Colonic mucosa (tissue), 4 donors: ENCODE measurements at regions not wholly inside any gene's neighbourhood (a gene's known extent, or its start where the extent isn't known, plus 50 kb on each side); places are given as distances from the start of the nearest gene placed in this dataset.

ENCODE experiments used
- DNase-seq: peaks from one replicate; pipeline ENCODE4 v3.0.0-alpha.2; 2020
- H3K27ac ChIP-seq: fragments of 200-600 bp; one replicate; pipeline ENCODE4 v1.8.0; 2021
- H3K27me3 ChIP-seq: fragments of 200-600 bp; one replicate; pipeline ENCODE4 v1.8.0; 2021
- H3K36me3 ChIP-seq: fragments of 200-600 bp; one replicate; pipeline ENCODE4 v1.8.0; 2021
- H3K4me1 ChIP-seq: fragments of 200-600 bp; one replicate; pipeline ENCODE4 v1.8.0; 2021; ENCODE audit warnings: mild to moderate bottlenecking
- H3K4me3 ChIP-seq: fragments of 200-600 bp; one replicate; pipeline ENCODE4 v1.8.0; 2021
- H3K9ac ChIP-seq, 2 donors: one replicate each; pipeline ENCODE4 v1.7.0; 2013; ENCODE audit warnings: control low read depth in 2 of 2, low read depth in 2 of 2, low read length in 2 of 2
- H3K9me3 ChIP-seq: fragments of 200-600 bp; one replicate; pipeline ENCODE4 v1.8.0; 2021
- intact Hi-C: fragments of 100-400 bp; cut with DNase I; formaldehyde crosslinking; loops from one replicate; pipeline ENCODE4 v1.14.1; 2022
- TF ChIP-seq, protein P1 (sequence below): fragments of 200-600 bp; IDR thresholded peaks from one replicate; pipeline ENCODE4 v1.8.0; 2022; ENCODE audit warnings: antibody characterized with exemption, mild to moderate bottlenecking
- donor health status: healthy.
- donor health status: DM: no; HTN: no; CAD: no.
- donor health status: DM: no; HTN: no; CAD: no.

DNA sequence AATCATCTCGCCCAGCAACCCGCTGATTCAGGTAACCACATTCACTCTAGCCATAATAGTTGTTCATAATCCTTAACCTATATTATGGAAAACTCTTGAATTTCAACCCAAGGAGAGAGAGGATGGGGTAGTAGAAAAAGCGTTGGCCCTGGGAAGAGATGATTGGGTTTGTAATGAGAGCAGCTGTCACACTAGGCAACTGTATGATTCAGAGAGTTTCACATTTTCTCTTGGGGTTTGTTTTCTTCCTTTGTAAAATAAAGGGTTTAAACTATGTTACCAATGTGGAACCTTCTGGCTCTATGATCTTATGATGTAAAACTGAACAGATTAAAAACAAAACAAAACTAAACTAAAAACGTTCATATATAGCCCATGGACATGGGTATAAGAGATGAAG lies 705.2 kb upstream of the IGFBP3 start:
- no peaks in the 10 kb centered on the region for H3K36me3 ChIP-seq
- intact Hi-C loops = no loop called here
- no peak for DNase-seq
- H3K9ac ChIP-seq = no peak overlapping the region
- H3K4me3 ChIP-seq = no peak overlapping the region
- no peaks in the 10 kb centered on the region for H3K27me3 ChIP-seq
- no peak overlapping the region for H3K27ac ChIP-seq
- TF ChIP-seq, protein P1, sequence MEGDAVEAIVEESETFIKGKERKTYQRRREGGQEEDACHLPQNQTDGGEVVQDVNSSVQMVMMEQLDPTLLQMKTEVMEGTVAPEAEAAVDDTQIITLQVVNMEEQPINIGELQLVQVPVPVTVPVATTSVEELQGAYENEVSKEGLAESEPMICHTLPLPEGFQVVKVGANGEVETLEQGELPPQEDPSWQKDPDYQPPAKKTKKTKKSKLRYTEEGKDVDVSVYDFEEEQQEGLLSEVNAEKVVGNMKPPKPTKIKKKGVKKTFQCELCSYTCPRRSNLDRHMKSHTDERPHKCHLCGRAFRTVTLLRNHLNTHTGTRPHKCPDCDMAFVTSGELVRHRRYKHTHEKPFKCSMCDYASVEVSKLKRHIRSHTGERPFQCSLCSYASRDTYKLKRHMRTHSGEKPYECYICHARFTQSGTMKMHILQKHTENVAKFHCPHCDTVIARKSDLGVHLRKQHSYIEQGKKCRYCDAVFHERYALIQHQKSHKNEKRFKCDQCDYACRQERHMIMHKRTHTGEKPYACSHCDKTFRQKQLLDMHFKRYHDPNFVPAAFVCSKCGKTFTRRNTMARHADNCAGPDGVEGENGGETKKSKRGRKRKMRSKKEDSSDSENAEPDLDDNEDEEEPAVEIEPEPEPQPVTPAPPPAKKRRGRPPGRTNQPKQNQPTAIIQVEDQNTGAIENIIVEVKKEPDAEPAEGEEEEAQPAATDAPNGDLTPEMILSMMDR = no peak
- H3K4me1 ChIP-seq = no peaks in the 10 kb centered on the region
- H3K9me3 ChIP-seq = no peaks in the 10 kb centered on the region

DNA sequence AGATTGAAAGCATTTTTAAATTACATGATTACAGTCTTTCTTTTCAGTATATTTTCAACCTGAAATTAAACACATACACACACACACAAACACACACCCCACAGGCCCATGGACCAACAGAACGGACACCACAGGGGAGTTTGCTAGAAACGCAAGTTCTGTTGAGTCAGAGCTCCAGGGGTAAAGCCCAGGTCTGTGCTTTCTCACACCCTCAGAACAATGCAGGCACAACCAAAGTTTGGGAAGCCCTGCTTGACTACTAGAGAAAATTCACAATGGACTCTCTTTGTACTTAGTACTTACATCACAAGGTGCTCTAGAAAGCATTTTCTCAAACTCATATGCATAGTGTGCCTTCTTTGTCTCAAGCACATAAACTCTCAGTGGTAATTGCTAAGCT lies 704.0 kb upstream of the IGFBP3 start:
- Histone ChIP-seq H3K4me3 (no peak overlapping the region), H3K36me3 (no peaks in the 10 kb centered on the region), H3K27me3 (no peaks in the 10 kb centered on the region), H3K27ac (no peak overlapping the region), H3K9me3 (no peaks in the 10 kb centered on the region), H3K9ac (no peak overlapping the region), H3K4me1 (no peaks in the 10 kb centered on the region)
- intact Hi-C loops = no loop called here
- no peak for DNase-seq
- TF ChIP-seq, protein P1 = no peak

DNA sequence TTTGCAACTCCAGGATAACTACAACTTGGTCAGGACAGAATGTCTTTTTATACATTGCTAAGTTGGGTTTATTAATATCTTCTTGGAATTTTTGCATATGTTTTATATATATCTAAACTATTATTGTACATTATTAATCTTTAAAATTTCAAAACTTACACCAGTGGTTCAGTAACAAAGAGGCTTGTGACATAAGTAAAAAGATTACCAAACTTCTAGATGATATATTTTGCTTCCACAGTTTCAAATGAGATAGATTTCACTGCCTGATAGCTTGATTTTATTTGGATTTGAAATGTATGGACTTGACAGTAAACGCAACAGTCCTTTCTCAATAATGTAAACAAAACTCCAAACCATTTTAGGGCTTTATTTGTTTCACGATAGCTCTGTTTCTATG lies 701.2 kb upstream of the IGFBP3 start:
- no peaks in the 10 kb centered on the region for H3K9me3 ChIP-seq
- TF ChIP-seq, protein P1 = no peak

DNA sequence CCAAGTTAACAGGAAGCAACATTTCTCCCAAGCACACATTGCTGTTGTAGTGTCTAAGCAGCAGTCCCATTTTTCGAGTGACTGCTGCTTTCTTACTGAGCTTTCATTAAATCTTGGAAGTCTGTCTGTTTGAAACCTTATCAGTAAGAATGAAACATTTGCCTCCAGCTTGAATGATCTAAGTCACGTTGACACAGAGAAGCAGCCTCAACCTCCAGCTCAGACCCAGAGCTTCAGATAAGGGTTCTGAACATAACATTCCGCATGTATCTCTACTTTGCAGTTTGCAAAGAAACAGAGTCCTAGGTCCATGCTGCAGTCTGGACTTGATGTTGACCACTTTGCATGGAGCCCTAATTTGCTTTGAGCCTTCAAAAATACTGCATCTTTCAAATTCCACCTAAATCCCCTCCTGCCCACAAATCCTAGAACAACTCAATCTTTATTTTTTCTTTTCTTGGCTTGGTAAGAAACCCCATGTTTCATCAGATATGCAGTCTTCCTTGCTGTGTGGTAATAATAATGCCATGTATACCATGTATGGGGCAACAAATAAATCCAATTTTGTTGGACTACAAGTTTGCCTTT lies 698.7 kb upstream of the IGFBP3 start:
- Histone ChIP-seq H3K27ac (no peak overlapping the region), H3K9ac (no peak overlapping the region), H3K9me3 (no peaks in the 10 kb centered on the region), H3K4me1 (no peaks in the 10 kb centered on the region), H3K27me3 (no peaks in the 10 kb centered on the region), H3K36me3 (no peaks in the 10 kb centered on the region), H3K4me3 (no peak overlapping the region)
- intact Hi-C loops = no loop called here
- TF ChIP-seq, protein P1 = no peak
- DNase-seq = no peak

More for the DNA sequence above, 701.2 kb upstream of the IGFBP3 start:
- H3K4me1 ChIP-seq = no peaks in the 10 kb centered on the region
- DNase-seq = no peak
- no peak overlapping the region for H3K27ac ChIP-seq
- no peak overlapping the region for H3K9ac ChIP-seq
- intact Hi-C loops = no loop called here
- H3K36me3 ChIP-seq = no peaks in the 10 kb centered on the region
- no peak overlapping the region for H3K4me3 ChIP-seq
- H3K27me3 ChIP-seq = no peaks in the 10 kb centered on the region

DNA sequence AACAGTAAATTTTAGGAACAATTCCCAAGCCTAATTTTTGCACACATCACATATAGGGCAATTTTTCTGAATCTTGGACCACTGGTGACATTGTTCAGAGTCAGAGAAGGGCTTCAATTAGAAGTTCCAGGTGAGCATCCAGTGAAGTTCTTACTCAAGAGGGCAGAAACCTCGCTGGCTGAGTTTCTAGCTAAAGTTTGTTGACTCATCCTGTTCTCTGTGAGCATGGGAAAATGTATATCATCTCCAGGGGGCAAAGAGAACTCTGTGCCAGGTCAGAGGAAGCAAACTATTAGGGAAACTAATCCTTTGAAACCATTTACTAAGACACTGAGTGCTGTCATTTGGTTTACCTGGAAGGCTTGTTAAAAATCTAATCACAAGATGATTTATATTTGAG lies 695.6 kb upstream of the IGFBP3 start:
- no peak for DNase-seq
- TF ChIP-seq, protein P1 = no peak
- Histone ChIP-seq H3K9me3 (no peaks in the 10 kb centered on the region), H3K27ac (no peak overlapping the region), H3K4me3 (no peak overlapping the region), H3K27me3 (no peaks in the 10 kb centered on the region), H3K4me1 (no peaks in the 10 kb centered on the region), H3K9ac (no peak overlapping the region), H3K36me3 (no peaks in the 10 kb centered on the region)
- intact Hi-C loops = no loop called here

DNA sequence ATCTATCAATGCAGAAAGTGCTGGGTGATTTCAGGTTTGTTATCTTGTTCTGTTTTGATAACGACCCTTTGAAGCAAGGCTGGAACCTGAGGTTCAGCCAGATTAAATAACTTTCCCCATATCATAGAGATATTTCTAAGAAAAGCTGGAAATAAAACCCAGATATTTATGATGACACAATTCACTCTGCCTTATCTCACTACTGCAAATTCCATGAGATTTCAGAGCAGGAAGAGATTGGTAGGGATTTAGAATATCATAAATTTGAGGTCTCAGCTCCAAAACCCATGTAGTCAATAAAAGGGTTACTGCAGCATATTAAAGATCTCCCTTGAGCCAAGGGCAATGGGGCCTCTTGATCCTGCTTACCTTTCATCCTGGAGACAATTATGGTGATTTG lies 692.5 kb upstream of the IGFBP3 start:
- TF ChIP-seq, protein P1 = no peak
- Histone ChIP-seq H3K4me3 (no peak overlapping the region), H3K36me3 (no peaks in the 10 kb centered on the region), H3K27me3 (no peaks in the 10 kb centered on the region), H3K4me1 (no peaks in the 10 kb centered on the region), H3K9ac (no peak overlapping the region), H3K27ac (no peak overlapping the region), H3K9me3 (no peaks in the 10 kb centered on the region)
- intact Hi-C loops = no loop called here
- DNase-seq = no peak
